Upper lobe of left lung (tissue), 6 donors: ENCODE measurements at regions not wholly inside any gene's neighbourhood (a gene's known extent, or its start where the extent isn't known, plus 50 kb on each side); places are given as distances from the start of the nearest gene placed in this dataset.
"Not testable (repeated sequence)": the region's sequence is repeated elsewhere in the genome, so short reads cannot be mapped to it uniquely, and the experiment has no call there.

ENCODE experiments used
- ATAC-seq, 2 donors: fragments of 200-7000 bp; cut with Tn5 transposase; one replicate each; pipeline ENCODE4 v1.9.1; 2022; ENCODE audit warnings: mild to moderate bottlenecking in 2 of 2, moderate library complexity in 2 of 2; ENCODE audit not compliant: low FRiP score in 2 of 2
- DNase-seq, 2 donors: peaks; one replicate each; pipeline ENCODE4 v3.0.0-alpha.2; 2019 to 2020
- H3K27ac ChIP-seq, 4 donors: fragments of 200-600 bp; sonication (generic); one replicate each; pipeline ENCODE4 v1.5.1; 2016 to 2019
- H3K27me3 ChIP-seq, 4 donors: fragments of 200-600 bp; sonication (generic); one replicate each; pipeline ENCODE4 v1.5.1; 2017 to 2019
- H3K36me3 ChIP-seq, 4 donors: fragments of 200-600 bp; sonication (generic); one replicate each; pipeline ENCODE4 v1.5.1; 2016 to 2019
- H3K4me1 ChIP-seq, 4 donors: fragments of 200-600 bp; sonication (generic); one replicate each; pipeline ENCODE4 v1.5.1; 2018 to 2019
- H3K4me3 ChIP-seq, 4 donors: fragments of 200-600 bp; sonication (generic); one replicate each; pipeline ENCODE4 v1.5.1; 2017 to 2019; ENCODE audit warnings: mild to moderate bottlenecking in 2 of 4, moderate library complexity in 1 of 4
- H3K9me3 ChIP-seq, 4 donors: fragments of 200-600 bp; sonication (generic); one replicate each; pipeline ENCODE4 v1.5.1; 2018 to 2019
- EP300 ChIP-seq, 4 donors: sonication (generic); formaldehyde crosslinking; IDR thresholded peaks; one replicate each; pipeline ENCODE4 v1.5.1; 2017; ENCODE audit warnings: antibody characterized with exemption in 4 of 4, control low read depth in 2 of 4
- POLR2A ChIP-seq, 4 donors: fragments of 450-650 bp; IDR thresholded peaks; one replicate each; pipeline ENCODE4 v1.5.1; 2016 to 2017; ENCODE audit warnings: antibody characterized with exemption in 4 of 4, mild to moderate bottlenecking in 2 of 4
- POLR2AphosphoS5 ChIP-seq, 2 donors: sonication (generic); formaldehyde crosslinking; IDR thresholded peaks; one replicate each; pipeline ENCODE4 v1.5.1; 2017; ENCODE audit warnings: antibody characterized with exemption in 2 of 2
- WGBS, 2 donors: methylation state at CpG; one replicate each; pipeline ENCODE4 v1.1.5; 2017 to 2018; 5-methylcytosine and 5-hydroxymethylcytosine counted together
- TF ChIP-seq, protein P1 (sequence below), 6 experiments: fragments of 450-650 bp in 4 of 6; fragments of 200-600 bp in 2 of 6; sonication (generic) in 2 of 6; IDR thresholded peaks; one replicate each; pipeline ENCODE4 v1.5.1; 2016 to 2019; ENCODE audit warnings: antibody characterized with exemption in 6 of 6
- donor health status: DM: no; HTN: no; CAD: no; lungs with moderate emphysema.
- donor health status: DM: no; HTN: yes; CAD: no; lungs with severe emphysema.

DNA sequence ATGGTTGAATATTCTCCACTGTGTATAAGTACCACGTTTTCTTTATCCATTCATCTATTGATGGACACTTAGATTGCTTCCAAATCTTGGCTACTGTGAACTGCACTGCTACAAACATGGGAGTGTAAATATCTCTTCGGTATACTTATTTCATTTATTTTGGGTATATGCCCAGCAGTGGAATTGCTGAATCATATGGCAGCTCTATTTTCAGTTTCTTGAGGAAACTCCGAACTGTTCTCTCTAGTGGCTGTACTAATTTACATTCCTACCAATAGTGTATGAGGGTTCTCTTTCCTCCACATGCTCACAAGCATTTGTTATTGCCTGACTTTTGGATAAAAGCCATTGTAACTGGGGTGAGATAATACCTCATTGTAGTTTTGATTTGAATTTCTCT lies 623.1 kb upstream of the LRFN5 start:
- no peaks in the 10 kb centered on the region for H3K4me1 ChIP-seq
- no peaks in the 10 kb centered on the region for H3K36me3 ChIP-seq
- WGBS, 2 donors: 45 to 51% methylated on average over 3 of the region's 3 CpGs
- no peaks in the 10 kb centered on the region for H3K27me3 ChIP-seq
- no peak for TF ChIP-seq POLR2A (IDR thresholded peaks at IDR 0.05)
- no peak for TF ChIP-seq EP300 (IDR thresholded peaks at IDR 0.05)
- TF ChIP-seq, protein P1, sequence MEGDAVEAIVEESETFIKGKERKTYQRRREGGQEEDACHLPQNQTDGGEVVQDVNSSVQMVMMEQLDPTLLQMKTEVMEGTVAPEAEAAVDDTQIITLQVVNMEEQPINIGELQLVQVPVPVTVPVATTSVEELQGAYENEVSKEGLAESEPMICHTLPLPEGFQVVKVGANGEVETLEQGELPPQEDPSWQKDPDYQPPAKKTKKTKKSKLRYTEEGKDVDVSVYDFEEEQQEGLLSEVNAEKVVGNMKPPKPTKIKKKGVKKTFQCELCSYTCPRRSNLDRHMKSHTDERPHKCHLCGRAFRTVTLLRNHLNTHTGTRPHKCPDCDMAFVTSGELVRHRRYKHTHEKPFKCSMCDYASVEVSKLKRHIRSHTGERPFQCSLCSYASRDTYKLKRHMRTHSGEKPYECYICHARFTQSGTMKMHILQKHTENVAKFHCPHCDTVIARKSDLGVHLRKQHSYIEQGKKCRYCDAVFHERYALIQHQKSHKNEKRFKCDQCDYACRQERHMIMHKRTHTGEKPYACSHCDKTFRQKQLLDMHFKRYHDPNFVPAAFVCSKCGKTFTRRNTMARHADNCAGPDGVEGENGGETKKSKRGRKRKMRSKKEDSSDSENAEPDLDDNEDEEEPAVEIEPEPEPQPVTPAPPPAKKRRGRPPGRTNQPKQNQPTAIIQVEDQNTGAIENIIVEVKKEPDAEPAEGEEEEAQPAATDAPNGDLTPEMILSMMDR (IDR thresholded peaks at IDR 0.05): no peak
- TF ChIP-seq POLR2AphosphoS5 (IDR thresholded peaks at IDR 0.05): no peak
- H3K9me3 ChIP-seq: no peaks in the 10 kb centered on the region
- DNase-seq: no peak
- H3K27ac ChIP-seq: no peak overlapping the region
- H3K4me3 ChIP-seq: no peak overlapping the region
- no peak for ATAC-seq

DNA sequence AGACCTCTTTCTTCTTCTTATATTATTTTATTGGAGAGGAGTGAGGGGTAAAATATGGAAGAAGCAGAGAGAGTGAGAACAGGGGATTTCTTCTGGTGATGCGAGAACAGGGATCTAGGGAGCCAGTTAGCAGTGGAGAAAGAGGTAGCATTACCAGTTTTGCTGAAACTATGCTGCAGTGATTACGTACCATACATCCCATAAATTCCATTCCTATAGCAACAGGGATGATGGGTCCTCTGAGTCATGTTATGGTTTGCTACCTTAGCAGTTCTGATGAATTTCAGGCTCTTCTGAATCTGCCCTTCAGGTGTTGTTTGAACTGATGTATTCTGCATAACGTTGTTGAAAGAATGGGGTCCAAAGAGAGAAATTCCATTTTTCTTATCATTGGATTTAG lies 625.4 kb upstream of the LRFN5 start:
- H3K9me3 ChIP-seq: no peaks in the 10 kb centered on the region
- ATAC-seq: no peak
- no peak for TF ChIP-seq EP300 (IDR thresholded peaks at IDR 0.05)
- TF ChIP-seq POLR2A (IDR thresholded peaks at IDR 0.05): no peak
- no peak for TF ChIP-seq POLR2AphosphoS5 (IDR thresholded peaks at IDR 0.05)
- TF ChIP-seq, protein P1 (IDR thresholded peaks at IDR 0.05): no peak
- WGBS, 2 donors: 82 to 89% methylated on average over 3 of the region's 3 CpGs
- no peak overlapping the region for H3K4me3 ChIP-seq
- no peaks in the 10 kb centered on the region for H3K4me1 ChIP-seq
- no peaks in the 10 kb centered on the region for H3K27me3 ChIP-seq
- DNase-seq: no peak
- H3K27ac ChIP-seq: no peak overlapping the region
- H3K36me3 ChIP-seq: no peaks in the 10 kb centered on the region

DNA sequence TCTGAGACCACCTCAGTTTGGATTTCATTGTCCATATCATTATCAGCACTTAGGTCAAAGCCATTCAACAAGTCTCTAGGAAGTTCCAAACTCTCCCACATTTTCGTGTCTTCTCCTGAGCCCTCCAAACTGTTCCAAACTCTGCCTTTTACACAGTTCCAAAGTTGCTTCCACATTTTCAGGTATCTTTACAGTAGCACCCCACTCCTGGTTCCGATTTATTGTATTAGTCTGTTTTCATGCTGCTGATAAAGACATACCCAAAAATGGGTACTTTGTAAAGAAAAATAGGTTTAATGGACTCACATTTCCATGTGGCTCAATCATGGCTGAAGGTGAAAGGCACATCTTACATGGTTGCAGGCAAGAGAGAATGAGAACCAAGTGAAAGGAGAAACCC lies 646.4 kb upstream of the LRFN5 start:
- H3K4me1 ChIP-seq, ATAC-seq, H3K36me3 ChIP-seq, H3K27ac ChIP-seq, H3K9me3 ChIP-seq, H3K27me3 ChIP-seq, H3K4me3 ChIP-seq, DNase-seq: not testable (repeated sequence)
- 75 to 82% methylated on average over 2 of the region's 2 CpGs for WGBS, 2 donors

DNA sequence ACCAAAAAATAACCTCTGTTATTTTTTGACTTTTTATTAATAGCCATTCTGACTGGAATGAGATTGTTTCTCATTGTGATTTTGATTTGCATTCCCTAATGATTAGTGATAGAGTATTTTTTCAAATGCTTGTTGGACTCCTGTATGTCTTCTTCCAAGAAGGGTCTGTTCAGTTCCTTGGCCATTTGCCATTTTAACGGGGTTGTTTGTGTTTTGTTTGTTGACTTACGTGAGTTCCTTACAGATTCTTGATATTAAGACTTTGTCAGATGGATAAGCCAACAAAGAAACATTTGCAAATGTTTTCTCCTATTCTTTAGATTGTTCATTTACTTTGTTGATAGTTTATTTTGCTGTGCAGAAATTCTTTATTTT lies 651.6 kb upstream of the LRFN5 start:
- no peak for DNase-seq
- ATAC-seq: no peak
- TF ChIP-seq POLR2A (IDR thresholded peaks at IDR 0.05): no peak
- no peak for TF ChIP-seq POLR2AphosphoS5 (IDR thresholded peaks at IDR 0.05)
- TF ChIP-seq EP300 (IDR thresholded peaks at IDR 0.05): no peak
- TF ChIP-seq, protein P1 (IDR thresholded peaks at IDR 0.05): no peak
- no peak overlapping the region for H3K27ac ChIP-seq
- no peaks in the 10 kb centered on the region for H3K9me3 ChIP-seq
- no peak overlapping the region for H3K4me3 ChIP-seq
- 64 to 74% methylated on average over 2 of the region's 2 CpGs for WGBS, 2 donors
- no peaks in the 10 kb centered on the region for H3K4me1 ChIP-seq
- no peaks in the 10 kb centered on the region for H3K36me3 ChIP-seq
- no peaks in the 10 kb centered on the region for H3K27me3 ChIP-seq

DNA sequence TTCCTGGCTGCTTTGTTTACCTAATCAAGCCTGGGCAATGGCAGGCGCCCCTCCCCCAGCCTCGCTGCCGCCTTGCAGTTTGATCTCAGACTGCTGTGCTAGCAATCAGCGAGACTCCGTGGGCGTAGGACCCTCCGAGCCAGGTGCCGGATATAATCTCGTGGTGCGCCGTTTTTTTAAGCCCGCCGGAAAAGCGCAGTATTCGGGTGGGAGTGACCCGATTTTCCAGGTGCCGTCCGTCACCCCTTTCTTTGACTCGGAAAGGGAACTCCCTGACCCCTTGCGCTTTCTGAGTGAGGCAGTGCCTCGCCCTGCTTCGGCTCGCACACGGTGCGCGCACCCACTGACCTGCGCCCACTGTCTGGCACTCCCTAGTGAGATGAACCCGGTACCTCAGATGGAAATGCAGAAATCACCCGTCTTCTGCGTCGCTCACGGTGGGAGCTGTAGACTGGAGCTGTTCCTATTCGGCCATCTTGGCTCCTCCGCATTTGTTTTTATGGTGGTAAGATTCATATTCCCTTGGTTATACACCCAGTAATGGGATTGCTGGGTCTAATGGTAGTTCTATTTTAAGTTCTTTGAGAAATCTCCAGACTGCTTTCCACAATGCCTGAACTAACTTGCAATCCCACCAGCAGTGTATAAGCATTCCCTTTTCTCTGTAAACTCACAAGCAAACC lies 652.1 kb upstream of the LRFN5 start:
- not testable (repeated sequence) for ATAC-seq

DNA sequence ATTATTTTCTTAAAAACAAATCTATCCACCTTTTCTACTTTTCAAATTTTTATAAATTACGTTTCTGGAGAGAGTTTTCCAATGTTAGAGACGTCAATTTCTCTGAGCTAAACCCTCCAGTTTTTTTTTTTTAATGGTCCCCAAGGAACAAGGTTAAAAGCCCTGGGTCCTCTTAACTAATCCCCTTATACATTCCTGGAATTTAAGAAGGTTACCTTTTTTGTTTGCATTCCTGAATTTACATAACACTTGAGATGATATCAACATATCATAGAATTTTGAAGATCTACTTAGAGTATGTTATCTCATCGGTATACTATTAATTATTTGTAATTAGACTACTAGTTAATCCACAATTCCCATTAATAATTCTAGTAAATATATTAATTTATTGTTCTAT lies 662.2 kb upstream of the LRFN5 start:
- Histone ChIP-seq H3K4me1 (no peaks in the 10 kb centered on the region), H3K27me3 (no peaks in the 10 kb centered on the region), H3K36me3 (no peaks in the 10 kb centered on the region), H3K27ac (no peak overlapping the region), H3K9me3 (no peaks in the 10 kb centered on the region), H3K4me3 (no peak overlapping the region)
- ATAC-seq (no peak), DNase-seq (no peak)
- WGBS, 2 donors: 27% methylated on average over 3 of the region's 3 CpGs
- TF ChIP-seq, protein P1 (IDR thresholded peaks at IDR 0.05): no peak
- no peak for TF ChIP-seq EP300 (IDR thresholded peaks at IDR 0.05)
- no peak for TF ChIP-seq POLR2A (IDR thresholded peaks at IDR 0.05)

More for the DNA sequence above, 652.1 kb upstream of the LRFN5 start:
- not testable (repeated sequence) for H3K27ac ChIP-seq, H3K36me3 ChIP-seq, H3K4me1 ChIP-seq, H3K27me3 ChIP-seq, H3K4me3 ChIP-seq, H3K9me3 ChIP-seq
- 84 to 90% methylated on average over 19 to 34 of the region's 34 CpGs for WGBS, 2 donors
- peak in 1 of 2 donors; percentile 16 for DNase-seq
